ENCODE measurements at regions not wholly inside any gene's neighbourhood (a gene's known extent, or its start where the extent isn't known, plus 50 kb on each side); places are given as distances from the start of the nearest gene placed in this dataset.
"Not testable (repeated sequence)": the region's sequence is repeated elsewhere in the genome, so short reads cannot be mapped to it uniquely, and the experiment has no call there.

GRCh38 chr9:31153250-31153840 lies 1231.1 kb upstream of the ACO1 start:
- no peak for DNase-seq (ENCODE audit: low read depth in 2 of 2)

GRCh38 chr9:31166516-31166915 lies 1217.9 kb upstream of the ACO1 start:
- DNase-seq (ENCODE audit: low read depth in 2 of 2): no peak

- no peak for DNase-seq (ENCODE audit: low read depth in 2 of 2)
These were observed 1216.3 kb upstream of the ACO1 start for GRCh38 chr9:31168161-31168560.

- DNase-seq (ENCODE audit: low read depth in 2 of 2): no peak
These were observed 1209.8 kb upstream of the ACO1 start for GRCh38 chr9:31174681-31175080.

- DNase-seq (ENCODE audit: low read depth in 2 of 2): no peak
These were observed 1200.6 kb upstream of the ACO1 start for GRCh38 chr9:31183866-31184265.

GRCh38 chr9:31185831-31186230 lies 1198.6 kb upstream of the ACO1 start:
- DNase-seq (ENCODE audit: low read depth in 2 of 2): no peak

- no peak for DNase-seq (ENCODE audit: low read depth in 2 of 2)
These were observed 1195.9 kb upstream of the ACO1 start for GRCh38 chr9:31188496-31188895.

- peak in 1 of 2 donors; percentile 11 for DNase-seq (ENCODE audit: low read depth in 2 of 2)
These were observed 1173.4 kb upstream of the ACO1 start for GRCh38 chr9:31210978-31211570.

GRCh38 chr9:31229976-31230375 lies 1154.5 kb upstream of the ACO1 start:
- not testable (repeated sequence) for DNase-seq (ENCODE audit: low read depth in 2 of 2)

- DNase-seq (ENCODE audit: low read depth in 2 of 2): no peak
These were observed 1152.0 kb upstream of the ACO1 start for GRCh38 chr9:31232485-31232884.

GRCh38 chr9:31236344-31236743 lies 1148.1 kb upstream of the ACO1 start:
- DNase-seq (ENCODE audit: low read depth in 2 of 2): no peak

- no peak for DNase-seq (ENCODE audit: low read depth in 2 of 2)
These were observed 1141.1 kb upstream of the ACO1 start for GRCh38 chr9:31243386-31243785.

GRCh38 chr9:31248156-31248555 lies 1136.3 kb upstream of the ACO1 start:
- DNase-seq (ENCODE audit: low read depth in 2 of 2): no peak

GRCh38 chr9:31251386-31251785 lies 1133.1 kb upstream of the ACO1 start:
- DNase-seq (ENCODE audit: low read depth in 2 of 2): no peak

GRCh38 chr9:31253800-31254762 lies 1130.4 kb upstream of the ACO1 start:
- DNase-seq (ENCODE audit: low read depth in 2 of 2): no peak

- DNase-seq (ENCODE audit: low read depth in 2 of 2): no peak
These were observed 1129.2 kb upstream of the ACO1 start for GRCh38 chr9:31255211-31255610.

GRCh38 chr9:31259824-31260223 lies 1124.6 kb upstream of the ACO1 start:
- no peak for DNase-seq (ENCODE audit: low read depth in 2 of 2)

- DNase-seq (ENCODE audit: low read depth in 2 of 2): no peak
These were observed 1111.8 kb upstream of the ACO1 start for GRCh38 chr9:31272456-31273295.

GRCh38 chr9:31275419-31275818 lies 1109.0 kb upstream of the ACO1 start:
- DNase-seq (ENCODE audit: low read depth in 2 of 2): no peak

GRCh38 chr9:31290731-31291130 lies 1093.7 kb upstream of the ACO1 start:
- DNase-seq (ENCODE audit: low read depth in 2 of 2): no peak

GRCh38 chr9:31302620-31303418 lies 1081.6 kb upstream of the ACO1 start:
- no peak for DNase-seq (ENCODE audit: low read depth in 2 of 2)

Data from stimulated activated CD4-positive, alpha-beta T cell treated with anti-CD3 and anti-CD28 coated beads, Interleukin-1b, Interleukin-23, amount 100 ng/mL, for 4 hours (primary cell).